Colon (tissue), 2 donors: ENCODE measurements at regions not wholly inside any gene's neighbourhood (a gene's known extent, or its start where the extent isn't known, plus 50 kb on each side); places are given as distances from the start of the nearest gene placed in this dataset.
"Not testable (repeated sequence)": the region's sequence is repeated elsewhere in the genome, so short reads cannot be mapped to it uniquely, and the experiment has no call there.

Experiments
- FAIRE-seq: peaks from 2 replicates; lab custom pipeline; 2012; peaks lifted over from hg19 to GRCh38; lab: Jason Lieb, UNC
- donor health status: control.
- donor health status: control.

- FAIRE-seq, result no peak
These were observed 249.0 kb downstream of the LPIN1 start for GRCh38 chr2:11995456-11995855.

GRCh38 chr2:11996618-11997017, 250.2 kb downstream of the LPIN1 start:
- no peak for FAIRE-seq

- FAIRE-seq, result no peak
These were observed 250.7 kb downstream of the LPIN1 start for GRCh38 chr2:11997142-11997541.

- no peak for FAIRE-seq
These were observed 251.8 kb downstream of the LPIN1 start for GRCh38 chr2:11998218-11998617.

GRCh38 chr2:11998626-11999378, 252.4 kb downstream of the LPIN1 start:
- no peak for FAIRE-seq

- FAIRE-seq, result no peak
These were observed 255.2 kb downstream of the LPIN1 start for GRCh38 chr2:12001621-12002020.

- FAIRE-seq, result no peak
These were observed 255.8 kb downstream of the LPIN1 start for GRCh38 chr2:12002215-12002614.

GRCh38 chr2:12004713-12005112, 258.3 kb downstream of the LPIN1 start:
- FAIRE-seq, result no peak

GRCh38 chr2:12005886-12006681, 259.7 kb downstream of the LPIN1 start:
- no peak for FAIRE-seq

GRCh38 chr2:12006850-12007249, 260.4 kb downstream of the LPIN1 start:
- no peak for FAIRE-seq

- no peak for FAIRE-seq
These were observed 260.9 kb downstream of the LPIN1 start for GRCh38 chr2:12007282-12007681.

- FAIRE-seq, result no peak
These were observed 262.1 kb downstream of the LPIN1 start for GRCh38 chr2:12008425-12009061.

GRCh38 chr2:12009323-12009905, 263.0 kb downstream of the LPIN1 start:
- FAIRE-seq, result no peak

- no peak for FAIRE-seq
These were observed 263.6 kb downstream of the LPIN1 start for GRCh38 chr2:12010059-12010458.

- no peak for FAIRE-seq
These were observed 264.3 kb downstream of the LPIN1 start for GRCh38 chr2:12010779-12011178.

- no peak for FAIRE-seq
These were observed 267.9 kb downstream of the LPIN1 start for GRCh38 chr2:12014088-12014960.

- FAIRE-seq, result no peak
These were observed 271.2 kb downstream of the LPIN1 start for GRCh38 chr2:12017499-12018157.

- FAIRE-seq, result not testable (repeated sequence)
These were observed 272.3 kb downstream of the LPIN1 start for GRCh38 chr2:12018726-12019125.

- no peak for FAIRE-seq
These were observed 274.5 kb downstream of the LPIN1 start for GRCh38 chr2:12020833-12021469.

GRCh38 chr2:12024197-12024907, 277.9 kb downstream of the LPIN1 start:
- not testable (repeated sequence) for FAIRE-seq
